ENCODE measurements at regions not wholly inside any gene's neighbourhood (a gene's known extent, or its start where the extent isn't known, plus 50 kb on each side); places are given as distances from the start of the nearest gene placed in this dataset.
"Not testable (repeated sequence)": the region's sequence is repeated elsewhere in the genome, so short reads cannot be mapped to it uniquely, and the experiment has no call there.

- DNase-seq (ENCODE audit: low read depth) = no peak
- H3K4me3 ChIP-seq (ENCODE audit: low read depth, low read length) = no peak overlapping the region
- in situ Hi-C loops (cut with HindIII; ENCODE audit: low sequenced_read_pairs) = no loop called here
- TF ChIP-seq CTCF (IDR thresholded peaks at IDR 0.05; ENCODE audit: low read depth, low read length, missing control alignments) = no peak
These were observed 1666.9 kb upstream of the WWC1 start for GRCh38 chr5:166624573-166624972.

GRCh38 chr5:166625210-166625865, 1666.1 kb upstream of the WWC1 start:
- no peak for DNase-seq (ENCODE audit: low read depth)
- in situ Hi-C loops (cut with HindIII; ENCODE audit: low sequenced_read_pairs) = no loop called here
- H3K4me3 ChIP-seq (ENCODE audit: low read depth, low read length) = no peak overlapping the region
- TF ChIP-seq CTCF (IDR thresholded peaks at IDR 0.05; ENCODE audit: low read depth, low read length, missing control alignments) = no peak

GRCh38 chr5:166637295-166637694, 1654.2 kb upstream of the WWC1 start:
- no peak overlapping the region for H3K4me3 ChIP-seq (ENCODE audit: low read depth, low read length)
- in situ Hi-C loops (cut with HindIII; ENCODE audit: low sequenced_read_pairs) = no loop called here
- no peak for DNase-seq (ENCODE audit: low read depth)
- TF ChIP-seq CTCF (IDR thresholded peaks at IDR 0.05; ENCODE audit: low read depth, low read length, missing control alignments) = no peak

- DNase-seq (ENCODE audit: low read depth) = no peak
- TF ChIP-seq CTCF (IDR thresholded peaks at IDR 0.05; ENCODE audit: low read depth, low read length, missing control alignments) = no peak
- no peak overlapping the region for H3K4me3 ChIP-seq (ENCODE audit: low read depth, low read length)
- in situ Hi-C loops (cut with HindIII; ENCODE audit: low sequenced_read_pairs) = no loop called here
These were observed 1652.3 kb upstream of the WWC1 start for GRCh38 chr5:166639151-166639550.

- in situ Hi-C loops (cut with HindIII; ENCODE audit: low sequenced_read_pairs); H3K4me3 ChIP-seq (ENCODE audit: low read depth, low read length); DNase-seq (ENCODE audit: low read depth): not testable (repeated sequence)
These were observed 1651.3 kb upstream of the WWC1 start for GRCh38 chr5:166640136-166640535.

- H3K4me3 ChIP-seq (ENCODE audit: low read depth, low read length) = no peak overlapping the region
- in situ Hi-C loops (cut with HindIII; ENCODE audit: low sequenced_read_pairs) = no loop called here
- no peak for TF ChIP-seq CTCF (IDR thresholded peaks at IDR 0.05; ENCODE audit: low read depth, low read length, missing control alignments)
- no peak for DNase-seq (ENCODE audit: low read depth)
These were observed 1642.7 kb upstream of the WWC1 start for GRCh38 chr5:166648736-166649135.

- TF ChIP-seq CTCF (IDR thresholded peaks at IDR 0.05; ENCODE audit: low read depth, low read length, missing control alignments) = no peak
- no peak for DNase-seq (ENCODE audit: low read depth)
- no peak overlapping the region for H3K4me3 ChIP-seq (ENCODE audit: low read depth, low read length)
- in situ Hi-C loops (cut with HindIII; ENCODE audit: low sequenced_read_pairs) = no loop called here
These were observed 1641.8 kb upstream of the WWC1 start for GRCh38 chr5:166649676-166650075.

All from astrocyte of the cerebellum (primary cell).